ENCODE measurements at regions not wholly inside any gene's neighbourhood (a gene's known extent, or its start where the extent isn't known, plus 50 kb on each side); places are given as distances from the start of the nearest gene placed in this dataset.

DNA sequence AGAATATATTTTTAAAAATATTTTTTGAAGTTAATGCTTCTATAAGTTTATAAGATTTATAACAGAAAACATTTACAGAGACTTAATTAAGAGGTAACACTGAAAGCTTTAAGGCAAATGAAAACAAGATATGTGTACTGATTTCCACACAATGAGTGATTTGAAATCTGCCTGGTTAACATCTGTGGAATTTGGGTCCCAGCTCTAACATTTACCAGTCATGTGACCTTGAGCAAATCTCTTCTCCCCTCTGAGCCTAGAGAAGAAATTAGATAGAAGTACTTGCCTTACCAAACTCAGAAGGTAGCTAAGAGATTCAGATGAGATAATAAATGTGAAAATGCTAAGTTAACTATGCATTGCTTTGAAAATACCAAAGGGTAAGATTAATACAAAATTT, 458.8 kb upstream of the LCORL start:
- TF ChIP-seq CTCF (IDR thresholded peaks at IDR 0.05), result no peak
- no peak for TF ChIP-seq POLR2A (IDR thresholded peaks at IDR 0.05)
- no peak for TF ChIP-seq EP300 (IDR thresholded peaks at IDR 0.05)
